Activated CD8-positive, alpha-beta memory T cell treated with anti-CD3 and anti-CD28 coated beads for 1 hour (primary cell): ENCODE measurements at regions not wholly inside any gene's neighbourhood (a gene's known extent, or its start where the extent isn't known, plus 50 kb on each side); places are given as distances from the start of the nearest gene placed in this dataset.

Experiments used
- DNase-seq, 2 donors: peaks; one replicate each; pipeline ENCODE4 v3.0.0-alpha.2; 2020; ENCODE audit warnings: low read depth in 1 of 2; ENCODE audit errors: extremely low read depth in 1 of 2

DNA sequence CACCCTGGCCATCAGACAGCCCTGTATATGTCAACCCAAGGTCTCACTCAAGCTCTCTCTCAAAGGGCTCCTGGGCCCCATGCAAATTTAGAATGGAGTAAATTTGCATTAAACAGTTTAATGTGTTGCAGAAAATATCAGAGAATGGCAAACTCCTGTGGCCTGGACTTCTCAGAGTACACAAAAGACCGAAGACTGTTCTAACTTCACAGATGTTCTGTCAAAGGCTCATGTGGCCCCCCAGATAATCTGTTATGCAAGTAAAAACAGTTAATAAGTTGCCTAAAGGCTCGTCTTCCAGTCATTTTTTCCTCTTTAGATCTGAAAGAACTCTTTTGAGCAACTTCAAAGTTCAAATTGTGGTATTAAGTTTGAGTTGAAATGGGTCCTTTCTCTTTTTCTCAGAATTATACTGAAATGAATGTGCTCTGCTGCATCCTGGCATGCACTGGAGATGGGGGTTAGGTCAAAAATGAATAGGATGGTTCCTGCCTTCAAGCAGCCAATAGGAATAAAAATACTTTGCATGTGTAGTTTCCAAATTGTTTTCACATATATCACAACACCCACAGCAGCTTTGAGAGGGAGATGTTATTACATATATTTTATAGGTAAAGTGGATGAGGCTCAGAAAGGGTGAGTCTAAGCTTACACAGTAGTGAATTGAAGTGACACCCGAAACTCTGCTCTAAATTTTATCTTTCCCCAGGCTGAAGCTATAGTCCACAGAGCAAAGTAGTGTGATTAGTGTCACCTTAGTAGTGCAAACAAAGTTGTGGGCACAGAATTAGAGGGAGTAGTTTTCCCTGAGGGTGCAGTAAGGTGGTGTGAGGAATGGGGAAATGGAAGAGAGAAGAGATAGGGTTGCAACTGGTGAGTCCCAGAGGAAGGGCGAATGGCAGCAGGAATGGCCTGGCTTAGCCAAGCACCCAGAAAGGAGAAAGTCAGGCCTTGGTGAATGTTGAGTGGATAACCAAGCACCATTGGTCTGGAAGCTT is 205.0 kb upstream of the RFC3 start:
- no peak for DNase-seq

DNA sequence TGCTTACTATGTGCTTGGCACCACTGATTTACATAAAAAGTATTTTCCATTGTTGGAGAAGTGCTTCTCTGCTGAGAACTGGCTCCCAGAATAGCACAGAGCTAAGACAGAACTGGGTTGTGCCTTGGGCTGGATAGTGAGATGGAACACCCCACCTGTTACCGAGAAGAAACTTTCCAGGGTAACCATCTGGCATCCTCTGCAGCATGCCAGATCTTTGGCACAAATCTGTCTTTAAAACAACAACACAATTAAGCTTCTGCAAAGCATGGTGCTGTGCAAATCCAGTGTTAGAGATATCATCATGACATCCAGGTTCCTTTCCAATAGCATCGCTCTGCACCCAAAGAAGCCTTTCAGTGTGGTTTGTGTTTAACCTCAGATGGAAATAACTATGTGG is 202.5 kb upstream of the RFC3 start:
- DNase-seq = no peak

DNA sequence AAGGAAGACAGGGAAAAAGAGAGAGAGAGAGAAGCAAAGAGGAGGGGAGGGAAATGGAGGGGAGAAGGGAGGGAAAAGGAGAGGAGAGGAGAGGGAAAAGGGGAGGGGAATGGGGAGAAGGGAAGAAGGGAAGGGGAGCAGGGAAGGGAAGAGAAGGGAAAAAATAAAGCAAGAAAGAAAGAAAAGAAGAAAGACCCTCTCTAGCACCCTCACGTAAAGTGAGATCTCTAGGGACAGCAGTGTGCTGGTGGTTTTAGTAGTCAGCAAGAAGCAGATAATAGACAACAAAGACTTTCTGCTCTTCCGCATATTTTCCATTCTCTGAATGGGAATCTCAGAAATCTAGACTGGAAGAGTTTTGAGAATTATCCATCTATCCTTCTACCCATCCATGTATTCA is 201.8 kb upstream of the RFC3 start:
- DNase-seq = no peak

- DNase-seq = no peak
Measured at GRCh38 chr13:33617055-33617454, 200.9 kb upstream of the RFC3 start.

- no peak for DNase-seq
Measured at GRCh38 chr13:33624253-33624652, 193.7 kb upstream of the RFC3 start.

GRCh38 chr13:33624740-33625139 is 193.2 kb upstream of the RFC3 start:
- DNase-seq = no peak

- no peak for DNase-seq
Measured at GRCh38 chr13:33626407-33626806, 191.5 kb upstream of the RFC3 start.

- no peak for DNase-seq
Measured at GRCh38 chr13:33628662-33629061, 189.3 kb upstream of the RFC3 start.

DNA sequence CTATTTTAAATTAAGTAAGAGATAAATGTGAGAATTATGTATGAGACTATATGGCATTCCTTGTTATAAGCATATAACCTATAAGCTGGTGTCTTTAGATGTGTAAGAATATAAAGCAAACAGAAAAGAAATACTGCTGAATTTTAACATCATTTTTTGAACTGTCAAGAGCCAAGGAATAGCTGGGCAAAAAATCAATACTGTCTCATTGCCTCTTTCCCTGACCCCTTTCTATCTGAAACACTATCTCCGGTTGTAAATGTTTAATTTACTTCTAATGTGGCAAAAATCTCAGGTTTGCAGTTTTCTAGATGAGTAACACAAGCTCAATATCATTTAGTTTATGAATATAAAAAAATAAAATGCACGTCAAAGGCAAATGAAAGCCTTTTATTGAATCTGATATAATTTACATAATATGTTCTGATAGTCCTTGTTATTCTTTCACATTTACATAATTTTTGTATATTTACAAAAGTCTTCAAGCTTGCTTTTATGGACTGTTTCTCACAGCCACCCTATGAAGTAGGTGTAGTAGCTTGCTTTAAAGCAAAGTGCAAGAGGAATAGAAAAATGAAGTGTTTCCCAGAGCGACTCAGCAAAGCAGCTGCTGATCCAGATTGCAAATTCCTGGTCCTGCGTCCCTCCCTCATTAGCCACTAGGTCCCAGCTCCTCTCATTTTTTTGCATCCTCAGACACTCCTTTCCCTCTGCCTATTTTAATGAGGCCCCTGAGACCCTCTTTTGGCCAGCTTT is 188.2 kb upstream of the RFC3 start:
- DNase-seq = no peak

DNA sequence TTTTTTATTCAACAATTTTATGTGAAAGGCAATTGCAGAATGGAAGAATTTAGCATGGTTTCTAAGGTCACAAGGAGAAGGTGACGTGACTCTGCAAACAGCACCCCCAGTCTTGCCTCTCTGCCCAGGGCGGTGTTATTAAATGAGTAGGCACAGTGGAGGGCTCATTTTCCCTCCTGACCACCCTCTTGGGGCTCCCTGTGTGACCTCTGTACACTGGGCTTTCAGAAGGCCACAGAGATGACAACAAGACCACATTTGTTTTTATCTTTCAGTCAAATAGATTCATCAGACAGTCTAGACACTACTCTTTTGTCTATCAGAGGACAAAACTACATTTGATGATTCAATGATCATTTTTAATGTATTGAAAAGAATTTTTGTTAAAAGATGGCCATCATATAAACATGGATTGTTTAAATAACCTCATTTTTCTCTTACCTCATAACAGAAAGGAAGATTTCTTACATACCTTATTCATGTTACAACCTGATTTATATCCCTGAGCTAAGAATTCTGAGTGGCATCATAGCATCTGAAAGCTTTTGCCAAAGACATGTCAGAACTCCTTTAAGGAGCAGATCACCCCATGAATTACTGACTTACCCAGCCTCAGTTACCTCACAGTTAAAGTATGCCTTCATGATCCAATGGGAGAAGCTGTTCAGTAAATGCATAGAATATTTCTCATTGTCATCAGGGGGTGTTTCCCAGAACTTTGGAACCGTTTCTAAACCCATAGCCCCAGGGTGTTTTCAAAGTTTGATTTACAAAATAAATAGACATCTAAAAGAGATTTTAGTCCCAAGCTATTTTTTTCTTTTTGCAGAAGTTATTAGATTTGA is 184.0 kb upstream of the RFC3 start:
- no peak for DNase-seq

- DNase-seq = no peak
Measured at GRCh38 chr13:33634546-33634982, 183.4 kb upstream of the RFC3 start.

- no peak for DNase-seq
Measured at GRCh38 chr13:33636243-33636642, 181.7 kb upstream of the RFC3 start.

- no peak for DNase-seq
Measured at GRCh38 chr13:33636955-33637670, 180.8 kb upstream of the RFC3 start.

GRCh38 chr13:33637978-33638743 is 179.8 kb upstream of the RFC3 start:
- no peak for DNase-seq

GRCh38 chr13:33639158-33639557 is 178.8 kb upstream of the RFC3 start:
- DNase-seq = no peak

DNA sequence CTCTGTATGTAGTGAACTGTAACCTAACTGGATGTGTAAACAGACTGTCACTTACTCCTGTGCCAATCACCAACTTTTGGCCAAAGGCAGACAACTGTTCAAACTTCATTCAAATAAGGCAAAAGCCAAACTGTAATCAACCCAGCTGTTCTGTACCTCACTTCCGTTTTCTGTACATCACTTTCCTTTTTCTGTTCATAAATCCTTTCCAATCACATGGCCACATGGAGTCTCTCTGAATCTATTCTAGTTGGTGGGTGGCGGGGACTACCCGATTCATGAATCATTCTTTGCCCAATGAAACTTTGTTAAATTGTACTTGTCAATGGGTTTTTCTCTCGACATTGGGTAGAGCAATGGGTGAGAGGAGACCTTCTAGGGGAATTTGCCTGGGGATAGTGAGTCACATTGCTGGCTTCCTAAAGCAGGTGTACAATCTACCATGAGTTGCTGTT is 178.3 kb upstream of the RFC3 start:
- no peak for DNase-seq

- no peak for DNase-seq
Measured at GRCh38 chr13:33640832-33641231, 177.1 kb upstream of the RFC3 start.

DNA sequence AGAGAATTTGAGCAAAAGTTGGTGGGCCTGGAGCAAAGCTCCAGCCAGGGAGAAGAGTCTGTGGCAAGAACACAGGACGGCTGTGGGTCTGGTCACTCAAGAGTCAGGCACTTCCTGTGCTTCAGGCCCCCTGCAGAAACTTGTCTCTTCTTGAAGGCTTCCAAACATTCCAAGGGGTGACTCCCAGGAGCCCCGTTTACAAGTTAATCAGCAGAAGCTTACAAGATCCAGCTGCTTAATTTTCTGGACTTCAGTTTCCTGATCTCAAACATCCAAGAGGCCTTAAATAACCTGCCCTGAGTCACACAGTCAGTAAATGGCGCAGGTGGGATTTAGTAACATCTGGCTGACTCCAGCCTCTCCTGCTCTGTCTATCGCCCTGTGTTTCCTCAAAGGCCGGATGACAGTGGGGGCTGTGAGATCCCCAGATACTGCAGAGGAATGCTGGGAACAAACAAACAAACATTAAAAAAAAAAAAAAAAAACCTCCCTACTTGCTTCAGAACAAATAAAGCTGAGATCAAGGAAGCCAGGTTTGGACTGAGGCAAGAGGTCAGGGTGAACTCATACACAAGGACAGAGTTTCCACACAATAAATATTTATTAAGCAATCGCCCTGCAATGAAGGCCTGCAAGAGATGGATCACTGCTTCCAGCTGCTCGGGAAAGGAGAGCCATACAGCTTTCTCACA is 175.4 kb upstream of the RFC3 start:
- no peak for DNase-seq
